Pons (tissue), 1 donor: ENCODE measurements at regions not wholly inside any gene's neighbourhood (a gene's known extent, or its start where the extent isn't known, plus 50 kb on each side); places are given as distances from the start of the nearest gene placed in this dataset.
"Not testable (repeated sequence)": the region's sequence is repeated elsewhere in the genome, so short reads cannot be mapped to it uniquely, and the experiment has no call there.

Source experiments
- DNase-seq: peaks from one replicate; pipeline ENCODE4 v3.0.0-alpha.2; 2016; ENCODE audit warnings: low spot score

- no peak for DNase-seq
Observed at GRCh38 chr13:59415498-59415897, 748.2 kb downstream of the DIAPH3 start.

- no peak for DNase-seq
Observed at GRCh38 chr13:59416561-59416960, 747.2 kb downstream of the DIAPH3 start.

GRCh38 chr13:59422646-59423045, 741.1 kb downstream of the DIAPH3 start:
- DNase-seq = no peak

GRCh38 chr13:59423708-59424340, 739.9 kb downstream of the DIAPH3 start:
- no peak for DNase-seq

GRCh38 chr13:59424661-59425060, 739.1 kb downstream of the DIAPH3 start:
- DNase-seq = no peak

GRCh38 chr13:59425211-59425741, 738.5 kb downstream of the DIAPH3 start:
- no peak for DNase-seq

- no peak for DNase-seq
Observed at GRCh38 chr13:59435024-59435423, 728.7 kb downstream of the DIAPH3 start.

- no peak for DNase-seq
Observed at GRCh38 chr13:59437544-59438301, 726.0 kb downstream of the DIAPH3 start.

GRCh38 chr13:59439776-59440428, 723.8 kb downstream of the DIAPH3 start:
- no peak for DNase-seq

- DNase-seq = not testable (repeated sequence)
Observed at GRCh38 chr13:59441068-59441467, 722.7 kb downstream of the DIAPH3 start.

- no peak for DNase-seq
Observed at GRCh38 chr13:59441596-59442280, 722.0 kb downstream of the DIAPH3 start.

- no peak for DNase-seq
Observed at GRCh38 chr13:59442461-59442860, 721.3 kb downstream of the DIAPH3 start.

GRCh38 chr13:59442944-59443486, 720.7 kb downstream of the DIAPH3 start:
- DNase-seq = no peak

- DNase-seq = no peak
Observed at GRCh38 chr13:59444210-59444857, 719.4 kb downstream of the DIAPH3 start.

- no peak for DNase-seq
Observed at GRCh38 chr13:59445812-59446211, 717.9 kb downstream of the DIAPH3 start.

GRCh38 chr13:59446391-59446790, 717.3 kb downstream of the DIAPH3 start:
- no peak for DNase-seq

GRCh38 chr13:59447031-59447430, 716.7 kb downstream of the DIAPH3 start:
- DNase-seq = no peak

GRCh38 chr13:59447846-59448620, 715.7 kb downstream of the DIAPH3 start:
- DNase-seq = no peak

GRCh38 chr13:59449750-59450149, 714.0 kb downstream of the DIAPH3 start:
- no peak for DNase-seq

GRCh38 chr13:59450229-59450628, 713.5 kb downstream of the DIAPH3 start:
- no peak for DNase-seq

GRCh38 chr13:59451236-59451635, 712.5 kb downstream of the DIAPH3 start:
- DNase-seq = no peak
